Gastrocnemius medialis (tissue), 4 donors: ENCODE measurements at regions not wholly inside any gene's neighbourhood (a gene's known extent, or its start where the extent isn't known, plus 50 kb on each side); places are given as distances from the start of the nearest gene placed in this dataset.

ENCODE experiments used
- ATAC-seq, 2 donors: fragments of 150-250 bp; one replicate each; pipeline ENCODE4 v1.9.1; 2016
- DNase-seq, 2 donors: peaks; one replicate each; pipeline ENCODE4 v3.0.0-alpha.2; 2019
- H3K27ac ChIP-seq, 4 donors: fragments of 200-600 bp; sonication (generic); 1 replicate in 1 of 4; 2 replicates in 3 of 4; pipeline ENCODE4 v1.5.1; 2016 to 2018; ENCODE audit warnings: mild to moderate bottlenecking in 2 of 4, moderate library complexity in 1 of 4
- H3K27me3 ChIP-seq, 3 donors: fragments of 200-600 bp; sonication (generic) in 2 of 3; 1 replicate in 1 of 3; 2 replicates in 2 of 3; pipeline versions ENCODE4 v1.5.1 to v1.6.0; 2016 to 2019; ENCODE audit warnings: mild to moderate bottlenecking in 1 of 3, moderate library complexity in 1 of 3
- H3K36me3 ChIP-seq, 2 donors: fragments of 200-600 bp; sonication (generic) in 1 of 2; one replicate each; pipeline ENCODE4 v1.5.1; 2017 to 2018
- H3K4me1 ChIP-seq, 2 donors: fragments of 200-600 bp; sonication (generic) in 1 of 2; one replicate each; pipeline ENCODE4 v1.5.1; 2016 to 2017; ENCODE audit warnings: mild to moderate bottlenecking in 2 of 2
- H3K4me3 ChIP-seq, 4 donors: fragments of 200-600 bp; sonication (generic) in 3 of 4; 1 replicate in 1 of 4; 2 replicates in 3 of 4; pipeline ENCODE4 v1.5.1; 2016 to 2019; ENCODE audit warnings: mild to moderate bottlenecking in 2 of 4
- H3K9me3 ChIP-seq, 3 donors: fragments of 200-600 bp; sonication (generic) in 2 of 3; 1 replicate in 1 of 3; 2 replicates in 2 of 3; pipeline ENCODE4 v1.5.1; 2016 to 2019
- CTCF ChIP-seq, 5 experiments: fragments of 450-650 bp in 3 of 5; fragments of 200-600 bp in 2 of 5; sonication (generic) in 2 of 5; IDR thresholded peaks in 4 of 5; conservative IDR thresholded peaks in 1 of 5; 1 replicate in 4 of 5; 2 replicates in 1 of 5; pipeline ENCODE4 v1.5.1; 2016 to 2019; ENCODE audit warnings: antibody characterized with exemption in 5 of 5, mild to moderate bottlenecking in 3 of 5, moderate library complexity in 3 of 5
- POLR2A ChIP-seq, 2 donors: fragments of 450-650 bp; IDR thresholded peaks; one replicate each; pipeline ENCODE4 v1.6.1; 2017; ENCODE audit warnings: antibody characterized with exemption in 2 of 2, mild to moderate bottlenecking in 2 of 2, moderate library complexity in 2 of 2
- in situ Hi-C, 4 donors: fragments of 200-750 bp; cut with MboI; loops; one replicate each; pipeline versions ENCODE4 v1.15.0 to v1.8.0; 2017; ENCODE audit warnings: low sequenced_read_pairs in 4 of 4
- intact Hi-C: fragments of 100-400 bp; cut with DNase I; formaldehyde crosslinking; loops from one replicate; pipeline ENCODE4 v1.15.1; 2023; ENCODE audit warnings: low total_unique reads

GRCh38 chr3:146834917-146835316, 229.8 kb upstream of the PLSCR5 start:
- H3K9me3 ChIP-seq, result no peaks in the 10 kb centered on the region
- no peaks in the 10 kb centered on the region for H3K27me3 ChIP-seq
- H3K4me3 ChIP-seq, result no peak overlapping the region
- ATAC-seq (no peak), DNase-seq (no peak)
- H3K36me3 ChIP-seq, result no peaks in the 10 kb centered on the region
- TF ChIP-seq CTCF (IDR thresholded peaks at IDR 0.05 in 4 of 5, conservative IDR thresholded peaks at IDR 0.05 in 1 of 5), result no peak
- TF ChIP-seq POLR2A (IDR thresholded peaks at IDR 0.05), result no peak
- no peak overlapping the region for H3K27ac ChIP-seq
- H3K4me1 ChIP-seq, result no peaks in the 10 kb centered on the region
- intact Hi-C loops (no loop called here), in situ Hi-C loops (no loop called here)

GRCh38 chr3:146832857-146833458, 227.8 kb upstream of the PLSCR5 start:
- Histone ChIP-seq H3K36me3 (no peaks in the 10 kb centered on the region), H3K9me3 (no peaks in the 10 kb centered on the region), H3K27me3 (no peaks in the 10 kb centered on the region), H3K4me1 (no peaks in the 10 kb centered on the region), H3K27ac (no peak overlapping the region), H3K4me3 (no peak overlapping the region)
- no peak for ATAC-seq
- intact Hi-C loops, result no loop called here
- in situ Hi-C loops, result no loop called here
- no peak for TF ChIP-seq CTCF (IDR thresholded peaks at IDR 0.05 in 4 of 5, conservative IDR thresholded peaks at IDR 0.05 in 1 of 5)
- no peak for TF ChIP-seq POLR2A (IDR thresholded peaks at IDR 0.05)
- no peak for DNase-seq

- TF ChIP-seq CTCF (IDR thresholded peaks at IDR 0.05 in 4 of 5, conservative IDR thresholded peaks at IDR 0.05 in 1 of 5) (no peak), POLR2A (IDR thresholded peaks at IDR 0.05) (no peak)
- H3K36me3 ChIP-seq, result no peaks in the 10 kb centered on the region
- no peaks in the 10 kb centered on the region for H3K27me3 ChIP-seq
- intact Hi-C loops, result no loop called here
- H3K9me3 ChIP-seq, result no peaks in the 10 kb centered on the region
- in situ Hi-C loops, result no loop called here
- no peaks in the 10 kb centered on the region for H3K4me1 ChIP-seq
- ATAC-seq (no peak), DNase-seq (no peak)
- no peak overlapping the region for H3K4me3 ChIP-seq
- H3K27ac ChIP-seq, result no peak overlapping the region
Measured at GRCh38 chr3:146831659-146832058, 226.5 kb upstream of the PLSCR5 start.

GRCh38 chr3:146830231-146830630, 225.1 kb upstream of the PLSCR5 start:
- Histone ChIP-seq H3K9me3 (no peaks in the 10 kb centered on the region), H3K27me3 (no peaks in the 10 kb centered on the region), H3K4me1 (no peaks in the 10 kb centered on the region), H3K27ac (no peak overlapping the region), H3K36me3 (no peaks in the 10 kb centered on the region), H3K4me3 (no peak overlapping the region)
- DNase-seq, result no peak
- intact Hi-C loops, result no loop called here
- TF ChIP-seq CTCF (IDR thresholded peaks at IDR 0.05 in 4 of 5, conservative IDR thresholded peaks at IDR 0.05 in 1 of 5) (no peak), POLR2A (IDR thresholded peaks at IDR 0.05) (no peak)
- in situ Hi-C loops, result no loop called here
- ATAC-seq, result no peak

- TF ChIP-seq CTCF (IDR thresholded peaks at IDR 0.05 in 4 of 5, conservative IDR thresholded peaks at IDR 0.05 in 1 of 5) (no peak), POLR2A (IDR thresholded peaks at IDR 0.05) (no peak)
Measured at GRCh38 chr3:146827836-146828235, 222.7 kb upstream of the PLSCR5 start.

More at GRCh38 chr3:146827836-146828235, 222.7 kb upstream of the PLSCR5 start:
- DNase-seq, result no peak
- H3K27me3 ChIP-seq, result no peaks in the 10 kb centered on the region
- no peak overlapping the region for H3K4me3 ChIP-seq
- no peak for ATAC-seq
- in situ Hi-C loops, result no loop called here
- no peaks in the 10 kb centered on the region for H3K36me3 ChIP-seq
- intact Hi-C loops, result no loop called here
- no peaks in the 10 kb centered on the region for H3K9me3 ChIP-seq
- H3K27ac ChIP-seq, result no peak overlapping the region
- peaks cover 0 to 12% of the 10 kb centered on the region in 2 donors for H3K4me1 ChIP-seq
